ENCODE measurements at regions not wholly inside any gene's neighbourhood (a gene's known extent, or its start where the extent isn't known, plus 50 kb on each side); places are given as distances from the start of the nearest gene placed in this dataset.

GRCh38 chr5:178808886-178809285 lies 50.9 kb upstream of the ZNF354B start:
- no peak for DNase-seq (ENCODE audit: low spot score)

GRCh38 chr5:178801021-178801420 lies 58.7 kb upstream of the ZNF354B start:
- DNase-seq (ENCODE audit: low spot score), result no peak

- DNase-seq (ENCODE audit: low spot score), result no peak
These were observed 62.0 kb upstream of the ZNF354B start for GRCh38 chr5:178797546-178798440.

GRCh38 chr5:178797101-178797521 lies 62.6 kb upstream of the ZNF354B start:
- no peak for DNase-seq (ENCODE audit: low spot score)

GRCh38 chr5:178796165-178796945 lies 63.4 kb upstream of the ZNF354B start:
- DNase-seq (ENCODE audit: low spot score), result no peak

- DNase-seq (ENCODE audit: low spot score), result no peak
These were observed 64.0 kb upstream of the ZNF354A start for GRCh38 chr5:178794433-178794832.

GRCh38 chr5:178793696-178794095 lies 63.2 kb upstream of the ZNF354A start:
- DNase-seq (ENCODE audit: low spot score), result no peak

- peak; percentile 61 for DNase-seq (ENCODE audit: low spot score)
These were observed 62.7 kb upstream of the ZNF354A start for GRCh38 chr5:178793151-178793550.

GRCh38 chr5:178791976-178792375 lies 61.5 kb upstream of the ZNF354A start:
- DNase-seq (ENCODE audit: low spot score), result no peak

GRCh38 chr5:178790371-178790770 lies 59.9 kb upstream of the ZNF354A start:
- no peak for DNase-seq (ENCODE audit: low spot score)

GRCh38 chr5:178788381-178789085 lies 58.1 kb upstream of the ZNF354A start:
- no peak for DNase-seq (ENCODE audit: low spot score)

- no peak for DNase-seq (ENCODE audit: low spot score)
These were observed 57.4 kb upstream of the ZNF354A start for GRCh38 chr5:178787889-178788288.

GRCh38 chr5:178786859-178787499 lies 56.5 kb upstream of the ZNF354A start:
- DNase-seq (ENCODE audit: low spot score), result no peak

GRCh38 chr5:178786417-178786816 lies 56.0 kb upstream of the ZNF354A start:
- DNase-seq (ENCODE audit: low spot score), result no peak

- DNase-seq (ENCODE audit: low spot score), result no peak
These were observed 55.5 kb upstream of the ZNF354A start for GRCh38 chr5:178785999-178786398.

- no peak for DNase-seq (ENCODE audit: low spot score)
These were observed 53.9 kb upstream of the ZNF354A start for GRCh38 chr5:178784391-178784790.

GRCh38 chr5:178781936-178782335 lies 51.5 kb upstream of the ZNF354A start:
- DNase-seq (ENCODE audit: low spot score), result no peak

GRCh38 chr5:178780581-178781498 lies 50.4 kb upstream of the ZNF354A start:
- DNase-seq (ENCODE audit: low spot score), result no peak
